Adrenal gland (tissue), 5 donors: ENCODE measurements at regions not wholly inside any gene's neighbourhood (a gene's known extent, or its start where the extent isn't known, plus 50 kb on each side); places are given as distances from the start of the nearest gene placed in this dataset.

ENCODE experiments used
- CTCF ChIP-seq, 6 experiments: fragments of 450-650 bp in 4 of 6; fragments of 200-600 bp in 2 of 6; sonication (generic) in 1 of 6; IDR thresholded peaks; 1 replicate in 5 of 6; 2 replicates in 1 of 6; pipeline versions ENCODE4 v1.5.1 to v1.8.0; 2016 to 2021; ENCODE audit warnings: antibody characterized with exemption in 6 of 6, mild to moderate bottlenecking in 2 of 6, moderate library complexity in 1 of 6
- POLR2A ChIP-seq, 2 donors: fragments of 450-650 bp; IDR thresholded peaks; one replicate each; pipeline ENCODE4 v1.6.1; 2017; ENCODE audit warnings: antibody characterized with exemption in 2 of 2, mild to moderate bottlenecking in 2 of 2, moderate library complexity in 1 of 2
- donor health status: DM: no; HTN: no; CAD: no.

DNA sequence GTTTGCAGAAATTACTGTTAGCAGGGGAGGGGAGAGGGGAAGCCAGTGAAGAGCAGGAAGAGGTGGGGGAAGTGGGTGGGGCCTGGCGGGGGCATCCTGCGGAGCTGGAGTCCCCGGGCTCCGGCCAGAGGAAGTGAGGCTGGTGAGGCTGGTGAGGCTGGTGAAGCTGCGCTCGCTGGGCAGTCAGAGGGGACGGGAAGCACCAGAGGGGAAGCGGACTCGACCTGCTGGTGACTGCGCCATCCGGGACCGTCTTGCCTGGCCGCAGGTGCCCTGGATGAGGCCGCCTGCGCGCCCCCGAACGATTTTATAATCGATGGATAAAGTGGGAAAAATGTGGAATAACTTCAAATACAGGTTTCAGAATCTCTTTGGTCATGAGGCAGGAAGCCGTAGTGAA, 635.3 kb upstream of the MARCKS start:
- no peak for TF ChIP-seq CTCF (IDR thresholded peaks at IDR 0.05)
- no peak for TF ChIP-seq POLR2A (IDR thresholded peaks at IDR 0.05)
